GM12878 (cell line): ENCODE measurements at regions not wholly inside any gene's neighbourhood (a gene's known extent, or its start where the extent isn't known, plus 50 kb on each side); places are given as distances from the start of the nearest gene placed in this dataset.

Experiments used
- EP300 ChIP-seq, 2 experiments: fragments of 150-350 bp in 1 of 2; IDR thresholded peaks; 2 replicates each; pipeline ENCODE4 v1.6.1; 2011 to 2012; ENCODE audit warnings: low read depth in 2 of 2, low read length in 2 of 2, borderline replicate concordance in 1 of 2, improper control_type of control experiment in 1 of 2, inconsistent platforms in 1 of 2; ENCODE audit not compliant: control insufficient read depth in 1 of 2
- POLR2A ChIP-seq: IDR thresholded peaks from 2 replicates; pipeline ENCODE4 v1.6.1; 2011; ENCODE audit warnings: low read depth, mild to moderate bottlenecking, low read length

DNA sequence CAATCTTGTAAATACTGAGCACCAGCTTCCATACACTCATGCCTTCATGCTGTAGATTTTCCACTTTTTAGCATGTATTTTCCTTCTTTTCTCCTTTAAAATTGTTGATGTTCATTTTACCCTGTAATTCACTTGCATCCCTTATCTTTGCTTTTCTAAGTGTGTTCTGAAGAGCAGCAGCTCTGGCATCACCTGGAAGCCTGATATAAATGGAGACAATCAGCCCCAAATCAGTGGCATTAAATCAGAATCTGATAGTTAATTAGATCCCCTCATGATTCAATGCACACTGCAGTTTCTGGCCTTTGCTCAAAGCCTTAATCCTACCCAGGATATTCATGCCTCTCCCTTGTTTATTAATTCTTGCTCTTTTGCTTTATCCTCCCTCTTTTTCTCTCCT, 942.4 kb downstream of the XPNPEP1 start:
- TF ChIP-seq POLR2A (no peak), EP300 (IDR thresholded peaks at IDR 0.05; ENCODE audit: borderline replicate concordance in 1 of 2, control insufficient read depth in 1 of 2, low read depth in 2 of 2, low read length in 2 of 2) (no peak)
